K562 (cell line): ENCODE measurements at regions not wholly inside any gene's neighbourhood (a gene's known extent, or its start where the extent isn't known, plus 50 kb on each side); places are given as distances from the start of the nearest gene placed in this dataset.

Source experiments
- ATAC-seq: fragments of 200-7000 bp; cut with Tn5 transposase; 3 replicates; pipeline ENCODE4 v1.9.1; 2020; ENCODE audit warnings: moderate library complexity
- BruUV-seq: library from RNA; stranded (reverse); fragments of 400-500 nt; replicated peaks from 2 replicates; lab custom pipeline; 2021; lab: Mats Ljungman, UMichigan
- CTCF ChIA-PET: fragments of 300-600 bp; formaldehyde crosslinking; extraction: SDS; loops from one replicate; lab custom pipeline; 2021; ENCODE audit warnings: low intra/inter-chr PET ratio; lab: Yijun Ruan, JAX
- POLR2A ChIA-PET: fragments of 300-600, 350-650 bp; sonication (Branson Sonifier 250); formaldehyde crosslinking; extraction: SDS; loops from one replicate; lab custom pipeline; 2021; ENCODE audit warnings: antibody characterized with exemption, inconsistent platforms; lab: Yijun Ruan, JAX
- DNase-seq, 4 experiments: peaks; one replicate each; pipeline versions ENCODE4 v3.0.0 to v3.0.0-alpha.2; 2011 to 2018; ENCODE audit warnings: low spot score in 3 of 4, mixed read lengths in 3 of 4; ENCODE audit errors: extremely low read depth in 1 of 4
- FAIRE-seq: peaks from 2 replicates; lab custom pipeline; 2011; peaks lifted over from hg19 to GRCh38; lab: Jason Lieb, UNC
- H2AFZ ChIP-seq: 2 replicates; pipeline ENCODE4 v1.6.0; 2011; ENCODE audit warnings: low read depth, low read length, control low read depth, inconsistent platforms
- H3K27ac ChIP-seq: fragments of 200-600 bp; 3 replicates; pipeline ENCODE4 v1.8.0; 2011; ENCODE audit warnings: low read depth, mild to moderate bottlenecking, control low read depth, inconsistent platforms, low read length, moderate library complexity, mixed read lengths; ENCODE audit errors: extremely low read depth
- H3K27me3 ChIP-seq, 2 experiments: fragments of 300-600 bp in 1 of 2; 2 replicates in 1 of 2; 3 replicates in 1 of 2; pipeline versions ENCODE4 v1.6.0 to v1.8.0; 2011; ENCODE audit warnings: inconsistent platforms in 2 of 2, low read length in 2 of 2, mild to moderate bottlenecking in 1 of 2, mixed read lengths in 1 of 2, moderate library complexity in 1 of 2; ENCODE audit not compliant: control insufficient read depth in 2 of 2, insufficient read depth in 2 of 2
- H3K36me3 ChIP-seq: fragments of 300-600 bp; 3 replicates; pipeline ENCODE4 v1.8.0; 2011; ENCODE audit warnings: mild to moderate bottlenecking, low read length, inconsistent platforms; ENCODE audit not compliant: control insufficient read depth, insufficient read depth
- H3K4me1 ChIP-seq, 2 experiments: fragments of 200-600 bp in 1 of 2; replicated peaks in 1 of 2; 2 replicates in 1 of 2; 3 replicates in 1 of 2; pipeline versions ENCODE4 v1.5.1 to v1.8.0; 2011; ENCODE audit warnings: inconsistent platforms in 2 of 2, low read length in 2 of 2, mild to moderate bottlenecking in 1 of 2, mixed read lengths in 1 of 2, moderate library complexity in 1 of 2; ENCODE audit not compliant: control insufficient read depth in 2 of 2, insufficient read depth in 2 of 2
- H3K4me2 ChIP-seq: 2 replicates; pipeline ENCODE4 v1.6.1; 2011; ENCODE audit warnings: low read length, control low read depth, inconsistent platforms, mixed read lengths; ENCODE audit not compliant: insufficient read depth
- H3K4me3 ChIP-seq: fragments of 200-600 bp; sonication (generic), shearing (Covaris generic); 2 replicates; pipeline ENCODE4 v1.5.1; 2016; ENCODE audit warnings: control low read depth, inconsistent platforms
- H3K79me2 ChIP-seq: fragments of 200-600 bp; 3 replicates; pipeline ENCODE4 v1.8.0; 2011; ENCODE audit warnings: low read length, inconsistent platforms; ENCODE audit not compliant: control insufficient read depth, insufficient read depth
- H3K9ac ChIP-seq, 2 experiments: 2 replicates each; pipeline versions ENCODE4 v1.6.0 to v1.6.1; 2011; ENCODE audit warnings: low read depth in 2 of 2, low read length in 2 of 2, control low read depth in 1 of 2, inconsistent platforms in 1 of 2, mild to moderate bottlenecking in 1 of 2, mixed read lengths in 1 of 2; ENCODE audit not compliant: insufficient read depth in 1 of 2
- H3K9me1 ChIP-seq: one replicate; pipeline ENCODE4 v1.6.0; 2011; ENCODE audit warnings: inconsistent platforms, mild to moderate bottlenecking, low read length, moderate library complexity; ENCODE audit not compliant: control insufficient read depth, insufficient read depth
- H3K9me3 ChIP-seq: replicated peaks from 2 replicates; pipeline ENCODE4 v1.5.1; 2011; ENCODE audit warnings: low read depth, low read length, inconsistent platforms; ENCODE audit not compliant: control insufficient read depth, insufficient read depth
- H4K20me1 ChIP-seq: replicated peaks from 2 replicates; pipeline ENCODE4 v1.6.1; 2011; ENCODE audit warnings: low read length, inconsistent platforms, mixed read lengths; ENCODE audit not compliant: control insufficient read depth, insufficient read depth
- GABPB1 ChIP-seq: sonication (generic); formaldehyde crosslinking; IDR thresholded peaks from 2 replicates; pipeline ENCODE4 v1.8.0; 2022; ENCODE audit warnings: mild to moderate bottlenecking, missing genetic modification reagents
- POLR3A ChIP-seq: IDR thresholded peaks from 2 replicates; pipeline ENCODE4 v1.6.1; 2011; ENCODE audit warnings: borderline replicate concordance, mild to moderate bottlenecking, moderate library complexity; ENCODE audit not compliant: insufficient read length, insufficient read depth; ENCODE audit errors: extremely low read depth
- PRPF4 ChIP-seq: fragments of 200-400 bp; formaldehyde crosslinking; IDR thresholded peaks from one replicate; pipeline ENCODE4 v1.6.1; 2017; ENCODE audit warnings: low read length, low read depth, mild to moderate bottlenecking; ENCODE audit not compliant: insufficient read depth, poor library complexity, severe bottlenecking
- ZKSCAN3 ChIP-seq: fragments of 250-450 bp; sonication (Bioruptor Pico); IDR thresholded peaks from 2 replicates; pipeline ENCODE4 v1.4.0; 2020
- WGBS: fragments of 100-300 bp; shearing (Covaris generic); methylation state at CpG from one replicate; pipeline ENCODE4 v1.1.6; 2016; ENCODE audit warnings: low coverage, mixed read lengths; ENCODE audit not compliant: insufficient coverage; ENCODE audit errors: missing lambda C conversion rate; 5-methylcytosine and 5-hydroxymethylcytosine counted together
- in situ Hi-C: fragments of 300-500 bp; cut with MboI; formaldehyde crosslinking; loops from 4 replicates; pipeline ENCODE4 v1.15.0; 2018; ENCODE audit warnings: inconsistent platforms, mixed read lengths
- intact Hi-C: fragments of 100-400 bp; cut with micrococcal nuclease; formaldehyde crosslinking; loops from 2 replicates; pipeline ENCODE4 v1.14.2; 2022
- TF ChIP-seq, protein P1 (sequence below): fragments of 450-650 bp; formaldehyde crosslinking; IDR thresholded peaks from 2 replicates; pipeline ENCODE4 v1.4.0; 2022; ENCODE audit warnings: mild to moderate bottlenecking, moderate library complexity
- TF ChIP-seq, protein P2 (sequence below): sonication (generic); formaldehyde crosslinking; IDR thresholded peaks from 2 replicates; pipeline ENCODE4 v1.9.0; 2022; ENCODE audit warnings: mild to moderate bottlenecking, missing genetic modification reagents
- TF ChIP-seq, protein P3 (sequence below), 2 experiments: fragments of 150-350 bp in 1 of 2; IDR thresholded peaks; 2 replicates each; pipeline ENCODE4 v1.6.1; 2012 to 2016; ENCODE audit warnings: low read depth in 2 of 2, low read length in 2 of 2, mild to moderate bottlenecking in 1 of 2, moderate library complexity in 1 of 2

DNA sequence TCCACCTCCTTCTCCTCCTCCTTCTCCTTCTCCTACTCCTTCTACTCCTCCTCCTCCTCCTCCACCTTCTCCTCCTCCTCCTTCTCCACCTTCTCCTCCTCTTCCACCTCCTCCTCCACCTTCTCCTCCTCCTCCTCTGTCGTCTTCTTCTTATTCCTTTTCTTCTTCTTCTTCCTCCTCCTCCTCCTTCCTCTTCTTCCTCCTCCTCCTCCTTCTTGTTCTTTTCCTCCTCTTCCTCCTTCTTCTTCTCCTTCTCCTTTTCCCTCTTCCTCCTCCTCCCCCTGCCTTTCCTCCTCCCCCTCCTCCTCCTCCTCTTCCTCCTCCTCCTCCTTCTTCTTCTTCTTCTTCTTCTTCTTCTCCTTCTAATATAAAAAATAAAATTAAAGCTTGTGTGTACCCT is 971.2 kb upstream of the PIK3C3 start:
- WGBS = no CpG with 5 or more reads among the region's 1 CpG
- Histone ChIP-seq H3K36me3 (no peaks in the 10 kb centered on the region), H3K4me3 (no peak overlapping the region), H4K20me1 (no peaks in the 10 kb centered on the region), H3K9ac (no peak overlapping the region)
- FAIRE-seq = no peak
- ChIA-PET POLR2A (no interaction called here), CTCF (no interaction called here)
- TF ChIP-seq POLR3A (no peak), ZKSCAN3 (CRISPR knock-in tag) (no peak), PRPF4 (no peak), GABPB1 (no peak)
- TF ChIP-seq, protein P1, sequence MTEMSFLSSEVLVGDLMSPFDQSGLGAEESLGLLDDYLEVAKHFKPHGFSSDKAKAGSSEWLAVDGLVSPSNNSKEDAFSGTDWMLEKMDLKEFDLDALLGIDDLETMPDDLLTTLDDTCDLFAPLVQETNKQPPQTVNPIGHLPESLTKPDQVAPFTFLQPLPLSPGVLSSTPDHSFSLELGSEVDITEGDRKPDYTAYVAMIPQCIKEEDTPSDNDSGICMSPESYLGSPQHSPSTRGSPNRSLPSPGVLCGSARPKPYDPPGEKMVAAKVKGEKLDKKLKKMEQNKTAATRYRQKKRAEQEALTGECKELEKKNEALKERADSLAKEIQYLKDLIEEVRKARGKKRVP (CRISPR knock-in tag) = no peak
- TF ChIP-seq, protein P2, sequence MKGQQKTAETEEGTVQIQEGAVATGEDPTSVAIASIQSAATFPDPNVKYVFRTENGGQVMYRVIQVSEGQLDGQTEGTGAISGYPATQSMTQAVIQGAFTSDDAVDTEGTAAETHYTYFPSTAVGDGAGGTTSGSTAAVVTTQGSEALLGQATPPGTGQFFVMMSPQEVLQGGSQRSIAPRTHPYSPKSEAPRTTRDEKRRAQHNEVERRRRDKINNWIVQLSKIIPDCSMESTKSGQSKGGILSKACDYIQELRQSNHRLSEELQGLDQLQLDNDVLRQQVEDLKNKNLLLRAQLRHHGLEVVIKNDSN = no peak
- TF ChIP-seq, protein P3, sequence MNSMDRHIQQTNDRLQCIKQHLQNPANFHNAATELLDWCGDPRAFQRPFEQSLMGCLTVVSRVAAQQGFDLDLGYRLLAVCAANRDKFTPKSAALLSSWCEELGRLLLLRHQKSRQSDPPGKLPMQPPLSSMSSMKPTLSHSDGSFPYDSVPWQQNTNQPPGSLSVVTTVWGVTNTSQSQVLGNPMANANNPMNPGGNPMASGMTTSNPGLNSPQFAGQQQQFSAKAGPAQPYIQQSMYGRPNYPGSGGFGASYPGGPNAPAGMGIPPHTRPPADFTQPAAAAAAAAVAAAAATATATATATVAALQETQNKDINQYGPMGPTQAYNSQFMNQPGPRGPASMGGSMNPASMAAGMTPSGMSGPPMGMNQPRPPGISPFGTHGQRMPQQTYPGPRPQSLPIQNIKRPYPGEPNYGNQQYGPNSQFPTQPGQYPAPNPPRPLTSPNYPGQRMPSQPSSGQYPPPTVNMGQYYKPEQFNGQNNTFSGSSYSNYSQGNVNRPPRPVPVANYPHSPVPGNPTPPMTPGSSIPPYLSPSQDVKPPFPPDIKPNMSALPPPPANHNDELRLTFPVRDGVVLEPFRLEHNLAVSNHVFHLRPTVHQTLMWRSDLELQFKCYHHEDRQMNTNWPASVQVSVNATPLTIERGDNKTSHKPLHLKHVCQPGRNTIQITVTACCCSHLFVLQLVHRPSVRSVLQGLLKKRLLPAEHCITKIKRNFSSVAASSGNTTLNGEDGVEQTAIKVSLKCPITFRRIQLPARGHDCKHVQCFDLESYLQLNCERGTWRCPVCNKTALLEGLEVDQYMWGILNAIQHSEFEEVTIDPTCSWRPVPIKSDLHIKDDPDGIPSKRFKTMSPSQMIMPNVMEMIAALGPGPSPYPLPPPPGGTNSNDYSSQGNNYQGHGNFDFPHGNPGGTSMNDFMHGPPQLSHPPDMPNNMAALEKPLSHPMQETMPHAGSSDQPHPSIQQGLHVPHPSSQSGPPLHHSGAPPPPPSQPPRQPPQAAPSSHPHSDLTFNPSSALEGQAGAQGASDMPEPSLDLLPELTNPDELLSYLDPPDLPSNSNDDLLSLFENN (IDR thresholded peaks at IDR 0.05; ENCODE audit: low read depth in 2 of 2, low read length in 2 of 2) = no peak
- TF ChIP-seq, all 486 proteins: peak for 0
- no peaks in the 10 kb centered on the region for H3K9me3 ChIP-seq
- H3K9me1 ChIP-seq = no peaks in the 10 kb centered on the region
- no peak for ATAC-seq
- no peak overlapping the region for H2AFZ ChIP-seq
- no peaks in the 10 kb centered on the region for H3K4me1 ChIP-seq
- in situ Hi-C loops (no loop called here), intact Hi-C loops (no loop called here)
- BruUV-seq = no TSS peak
- no peaks in the 10 kb centered on the region for H3K27me3 ChIP-seq
- H3K79me2 ChIP-seq = no peaks in the 10 kb centered on the region
- no peak overlapping the region for H3K27ac ChIP-seq
- H3K4me2 ChIP-seq = no peak overlapping the region
- no peak for DNase-seq
